ENCODE measurements at regions not wholly inside any gene's neighbourhood (a gene's known extent, or its start where the extent isn't known, plus 50 kb on each side); places are given as distances from the start of the nearest gene placed in this dataset.

DNA sequence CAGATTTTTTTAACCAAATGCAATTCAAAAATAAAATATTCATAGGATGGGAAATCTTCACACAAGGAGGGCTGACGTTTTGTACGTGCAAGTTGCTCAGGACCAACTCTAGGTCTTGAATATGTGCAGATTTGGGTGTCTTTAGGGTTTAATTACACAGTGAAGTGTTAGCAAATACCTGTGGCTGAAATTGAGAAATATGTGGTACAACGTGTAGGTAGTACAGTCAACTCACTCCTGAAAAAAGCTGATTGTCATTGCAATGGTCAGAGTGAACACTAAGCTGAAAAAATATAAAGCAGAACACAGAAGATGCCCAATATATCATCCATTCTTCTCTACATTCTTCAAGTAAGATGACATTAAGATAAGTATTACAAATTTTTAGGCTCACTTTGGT, 314.3 kb downstream of the SLITRK1 start:
- TF ChIP-seq POLR2A (IDR thresholded peaks at IDR 0.05): no peak
- TF ChIP-seq, protein P1, sequence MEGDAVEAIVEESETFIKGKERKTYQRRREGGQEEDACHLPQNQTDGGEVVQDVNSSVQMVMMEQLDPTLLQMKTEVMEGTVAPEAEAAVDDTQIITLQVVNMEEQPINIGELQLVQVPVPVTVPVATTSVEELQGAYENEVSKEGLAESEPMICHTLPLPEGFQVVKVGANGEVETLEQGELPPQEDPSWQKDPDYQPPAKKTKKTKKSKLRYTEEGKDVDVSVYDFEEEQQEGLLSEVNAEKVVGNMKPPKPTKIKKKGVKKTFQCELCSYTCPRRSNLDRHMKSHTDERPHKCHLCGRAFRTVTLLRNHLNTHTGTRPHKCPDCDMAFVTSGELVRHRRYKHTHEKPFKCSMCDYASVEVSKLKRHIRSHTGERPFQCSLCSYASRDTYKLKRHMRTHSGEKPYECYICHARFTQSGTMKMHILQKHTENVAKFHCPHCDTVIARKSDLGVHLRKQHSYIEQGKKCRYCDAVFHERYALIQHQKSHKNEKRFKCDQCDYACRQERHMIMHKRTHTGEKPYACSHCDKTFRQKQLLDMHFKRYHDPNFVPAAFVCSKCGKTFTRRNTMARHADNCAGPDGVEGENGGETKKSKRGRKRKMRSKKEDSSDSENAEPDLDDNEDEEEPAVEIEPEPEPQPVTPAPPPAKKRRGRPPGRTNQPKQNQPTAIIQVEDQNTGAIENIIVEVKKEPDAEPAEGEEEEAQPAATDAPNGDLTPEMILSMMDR (IDR thresholded peaks at IDR 0.05): no peak
